ENCODE measurements at regions not wholly inside any gene's neighbourhood (a gene's known extent, or its start where the extent isn't known, plus 50 kb on each side); places are given as distances from the start of the nearest gene placed in this dataset.
A peak's percentile ranks its signal among the peaks of the same experiment; 100 is the strongest.

DNA sequence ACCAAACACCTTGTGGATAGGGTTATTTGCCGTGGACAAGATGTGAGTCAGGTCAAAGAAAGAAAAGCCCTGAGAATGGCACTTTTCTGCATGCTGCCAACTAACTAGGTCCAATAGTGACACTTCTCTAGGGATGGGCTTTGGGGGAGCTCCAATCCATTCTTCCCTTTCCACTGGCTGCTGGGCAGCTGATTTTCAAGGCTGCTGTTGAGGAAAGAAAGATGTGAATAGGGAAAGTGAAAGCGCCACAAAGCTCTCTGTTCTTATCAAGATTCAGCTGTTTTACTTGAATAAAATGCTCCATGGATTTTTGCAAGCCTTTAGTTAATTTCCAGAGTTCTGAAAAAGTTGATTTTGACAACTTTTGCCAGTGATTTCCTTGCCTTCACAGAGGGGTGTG lies 244.2 kb upstream of the F9 start:
- TF ChIP-seq, protein P1, sequence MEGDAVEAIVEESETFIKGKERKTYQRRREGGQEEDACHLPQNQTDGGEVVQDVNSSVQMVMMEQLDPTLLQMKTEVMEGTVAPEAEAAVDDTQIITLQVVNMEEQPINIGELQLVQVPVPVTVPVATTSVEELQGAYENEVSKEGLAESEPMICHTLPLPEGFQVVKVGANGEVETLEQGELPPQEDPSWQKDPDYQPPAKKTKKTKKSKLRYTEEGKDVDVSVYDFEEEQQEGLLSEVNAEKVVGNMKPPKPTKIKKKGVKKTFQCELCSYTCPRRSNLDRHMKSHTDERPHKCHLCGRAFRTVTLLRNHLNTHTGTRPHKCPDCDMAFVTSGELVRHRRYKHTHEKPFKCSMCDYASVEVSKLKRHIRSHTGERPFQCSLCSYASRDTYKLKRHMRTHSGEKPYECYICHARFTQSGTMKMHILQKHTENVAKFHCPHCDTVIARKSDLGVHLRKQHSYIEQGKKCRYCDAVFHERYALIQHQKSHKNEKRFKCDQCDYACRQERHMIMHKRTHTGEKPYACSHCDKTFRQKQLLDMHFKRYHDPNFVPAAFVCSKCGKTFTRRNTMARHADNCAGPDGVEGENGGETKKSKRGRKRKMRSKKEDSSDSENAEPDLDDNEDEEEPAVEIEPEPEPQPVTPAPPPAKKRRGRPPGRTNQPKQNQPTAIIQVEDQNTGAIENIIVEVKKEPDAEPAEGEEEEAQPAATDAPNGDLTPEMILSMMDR (conservative IDR thresholded peaks at IDR 0.05): no peak
- H3K27ac ChIP-seq: peak overlapping the region; percentile 62

DNA sequence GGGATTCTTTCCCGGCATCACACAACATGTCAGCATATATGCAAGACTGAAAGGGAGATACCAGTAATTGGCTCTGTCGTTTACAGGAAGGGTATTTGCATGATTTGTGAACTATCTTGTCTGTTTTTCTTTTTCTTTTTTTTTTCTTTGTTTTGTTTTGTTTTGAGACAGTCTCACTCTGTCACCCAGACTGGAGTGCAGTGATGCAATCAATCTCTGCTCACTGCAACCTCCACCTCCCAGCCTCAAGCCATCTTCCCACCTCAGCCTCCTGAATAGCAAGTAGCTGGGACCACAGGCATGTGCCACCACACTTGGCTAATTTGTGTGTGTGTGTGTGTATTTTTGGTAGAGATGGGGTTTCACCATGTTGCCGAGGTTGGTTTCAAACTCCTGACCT lies 262.7 kb upstream of the F9 start:
- TF ChIP-seq, protein P1 (conservative IDR thresholded peaks at IDR 0.05): no peak

DNA sequence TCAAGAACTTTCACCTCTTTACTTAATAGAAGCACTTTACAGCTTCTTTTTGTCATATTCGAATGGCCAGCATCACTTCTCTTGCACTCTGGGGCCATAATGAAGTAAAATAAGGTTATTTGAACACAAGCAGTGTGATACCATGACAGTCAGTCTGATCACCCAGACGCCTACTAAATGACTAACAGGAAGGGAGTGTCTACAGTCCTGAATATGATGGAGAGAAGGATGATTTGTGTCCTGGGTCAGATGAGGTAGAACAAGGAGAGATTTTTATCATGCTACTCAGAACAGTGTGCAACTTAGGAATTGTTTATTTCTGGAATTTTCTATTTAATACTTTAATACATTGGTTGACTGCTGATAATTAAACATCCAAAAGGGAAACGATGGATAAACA lies 284.2 kb upstream of the F9 start:
- no peak overlapping the region for H3K27ac ChIP-seq
- TF ChIP-seq, protein P1 (conservative IDR thresholded peaks at IDR 0.05): no peak

More for the DNA sequence above, 262.7 kb upstream of the F9 start:
- H3K27ac ChIP-seq: no peak overlapping the region

DNA sequence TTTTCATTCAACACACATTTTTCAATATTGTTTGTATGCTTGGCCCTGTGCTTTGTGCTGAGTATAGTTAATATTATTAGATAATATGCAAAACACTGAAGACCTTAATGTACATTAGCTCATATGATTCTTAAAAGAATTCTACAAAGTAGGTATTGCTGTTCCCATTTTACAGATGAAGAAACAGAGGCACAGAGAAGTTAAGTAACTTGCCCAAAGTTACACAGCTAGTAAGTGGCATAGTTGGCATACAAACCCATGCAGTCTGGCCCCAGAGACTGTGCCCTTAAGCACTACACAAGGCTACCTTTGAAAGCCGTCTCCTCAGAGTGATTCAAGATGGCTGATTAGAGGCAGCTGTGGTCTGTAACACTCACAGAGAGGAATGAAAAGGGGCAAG lies 293.4 kb upstream of the F9 start:
- H3K27ac ChIP-seq: no peak overlapping the region
- TF ChIP-seq, protein P1 (conservative IDR thresholded peaks at IDR 0.05): no peak

DNA sequence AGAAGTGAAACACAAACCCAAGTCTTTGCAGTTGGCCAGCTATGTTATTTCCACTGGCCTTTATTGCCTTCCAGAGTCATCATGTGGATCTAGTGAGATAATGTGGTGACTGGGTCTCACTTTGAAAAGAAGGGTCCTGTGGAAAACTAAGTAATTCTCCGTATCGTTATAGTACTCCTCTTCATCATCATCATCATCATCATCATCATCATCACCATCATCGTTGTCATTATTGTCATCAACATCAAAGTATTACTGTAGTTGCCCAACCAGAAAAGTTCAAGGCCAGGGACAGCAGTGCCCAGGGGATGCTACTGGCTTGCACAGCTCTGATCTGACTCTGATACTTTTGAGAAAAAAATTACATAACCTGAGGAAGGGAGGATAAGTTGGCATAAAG lies 295.6 kb upstream of the F9 start:
- no peak overlapping the region for H3K27ac ChIP-seq
- TF ChIP-seq, protein P1 (conservative IDR thresholded peaks at IDR 0.05): no peak

DNA sequence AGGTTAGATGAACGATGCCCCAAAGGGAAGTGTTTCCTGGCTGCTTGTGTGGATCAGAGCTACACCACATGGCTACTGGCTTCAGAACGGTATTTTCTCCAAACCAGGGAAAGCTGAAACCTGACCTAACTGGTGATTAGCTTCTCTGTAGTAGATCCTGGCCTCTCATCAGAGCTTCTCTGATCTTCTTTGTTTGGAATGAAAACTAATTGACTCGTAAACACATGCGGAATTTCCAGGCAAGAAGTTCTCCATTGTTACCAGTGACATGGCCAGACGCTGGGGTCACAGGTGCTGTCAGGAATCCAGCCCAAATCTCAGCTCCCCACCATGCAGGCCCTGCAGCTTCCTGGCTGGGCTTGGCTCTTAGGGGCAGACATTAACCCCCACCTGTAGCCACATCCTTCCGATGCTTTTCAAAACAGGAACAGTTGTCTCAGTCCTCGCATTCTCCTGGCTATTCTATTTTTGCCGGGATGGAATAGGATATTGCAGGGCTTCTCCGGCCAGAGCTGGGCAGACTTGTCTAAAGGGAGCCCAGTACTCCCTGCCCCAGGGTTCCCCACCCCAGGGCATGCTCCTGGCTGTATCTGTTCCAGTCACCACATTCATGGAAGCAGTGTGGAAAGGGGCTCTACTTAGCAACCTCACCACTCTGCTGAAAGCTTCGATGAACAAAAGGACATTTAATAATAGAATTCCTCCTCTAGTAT lies 305.4 kb upstream of the F9 start:
- TF ChIP-seq, protein P1 (conservative IDR thresholded peaks at IDR 0.05): no peak
- no peak overlapping the region for H3K27ac ChIP-seq

DNA sequence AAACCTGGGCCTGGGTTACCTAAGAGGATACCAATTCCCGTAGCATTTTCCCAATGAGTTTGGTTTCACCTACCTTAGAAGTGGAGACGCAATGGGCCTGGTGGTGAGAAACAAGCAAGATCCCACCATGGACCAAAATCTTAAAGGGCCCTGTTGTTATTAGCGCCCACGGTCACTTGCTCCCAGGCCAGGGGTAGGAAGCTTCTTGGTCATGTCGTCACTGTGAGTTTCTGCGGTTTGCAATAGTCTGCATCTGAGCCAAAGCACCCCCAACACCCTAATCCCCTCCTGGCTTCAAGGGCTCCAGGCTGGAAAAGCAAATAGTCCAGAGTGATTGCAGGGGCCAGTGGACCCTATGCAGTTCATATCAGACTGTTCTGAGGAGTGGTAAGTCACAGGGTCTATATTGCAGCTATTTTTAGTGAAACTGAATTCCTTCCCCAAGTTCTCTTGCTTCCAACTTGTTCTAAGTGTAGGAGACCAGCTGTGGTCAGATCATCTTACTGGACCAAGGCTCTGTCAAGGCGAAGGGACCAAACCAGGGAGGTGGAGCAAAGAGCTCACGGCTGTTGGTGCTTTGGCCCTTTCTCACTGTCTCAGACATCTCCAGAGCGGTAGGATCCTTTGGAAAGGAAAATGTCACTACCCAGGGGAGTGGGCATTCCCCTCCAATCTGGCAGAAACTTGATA lies 307.9 kb upstream of the F9 start:
- H3K27ac ChIP-seq: no peak overlapping the region
- TF ChIP-seq, protein P1 (conservative IDR thresholded peaks at IDR 0.05): no peak

All from VCaP (cell line).